Spleen (tissue), 7 donors: ENCODE measurements at regions not wholly inside any gene's neighbourhood (a gene's known extent, or its start where the extent isn't known, plus 50 kb on each side); places are given as distances from the start of the nearest gene placed in this dataset.

Source experiments
- CTCF ChIP-seq, 11 experiments: fragments of 200-600 bp in 7 of 11; fragments of 450-650 bp in 4 of 11; sonication (generic) in 4 of 11; IDR thresholded peaks in 8 of 11; conservative IDR thresholded peaks in 3 of 11; 1 replicate in 7 of 11; 2 replicates in 4 of 11; pipeline versions ENCODE4 v1.4.0 to v1.8.0; 2016 to 2021; ENCODE audit warnings: antibody characterized with exemption in 11 of 11, inconsistent platforms in 4 of 11, mild to moderate bottlenecking in 1 of 11
- POLR2A ChIP-seq, 3 donors: fragments of 450-650 bp; IDR thresholded peaks; one replicate each; pipeline ENCODE4 v1.5.1; 2017; ENCODE audit warnings: antibody characterized with exemption in 3 of 3, mild to moderate bottlenecking in 1 of 3
- POLR2AphosphoS5 ChIP-seq, 3 donors: sonication (generic); formaldehyde crosslinking; IDR thresholded peaks; one replicate each; pipeline ENCODE4 v1.5.1; 2017; ENCODE audit warnings: antibody characterized with exemption in 3 of 3
- donor health status: DM: no; HTN: no; CAD: no; lungs with moderate emphysema.
- donor health status: DM: no; HTN: no; CAD: no.
- donor health status: DM: no; HTN: no; CAD: no.

GRCh38 chr18:68402784-68403183 is 312.1 kb downstream of the TMX3 start:
- no peak for TF ChIP-seq CTCF (IDR thresholded peaks at IDR 0.05 in 8 of 11, conservative IDR thresholded peaks at IDR 0.05 in 3 of 11)
- TF ChIP-seq POLR2A (IDR thresholded peaks at IDR 0.05) = no peak
- no peak for TF ChIP-seq POLR2AphosphoS5 (IDR thresholded peaks at IDR 0.05)
